Rectal smooth muscle tissue (tissue), 1 donor: ENCODE measurements at regions not wholly inside any gene's neighbourhood (a gene's known extent, or its start where the extent isn't known, plus 50 kb on each side); places are given as distances from the start of the nearest gene placed in this dataset.

Experiments
- H3K27ac ChIP-seq: one replicate; pipeline ENCODE4 v1.7.0; 2013; ENCODE audit warnings: low read depth, low read length, inconsistent platforms
- H3K27me3 ChIP-seq: one replicate; pipeline ENCODE4 v1.7.0; 2013; ENCODE audit warnings: low read length; ENCODE audit not compliant: control insufficient read depth, insufficient read depth
- H3K36me3 ChIP-seq: one replicate; pipeline ENCODE4 v1.7.0; 2013; ENCODE audit warnings: low read length; ENCODE audit not compliant: control insufficient read depth, insufficient read depth
- H3K4me1 ChIP-seq: one replicate; pipeline ENCODE4 v1.7.0; 2013; ENCODE audit warnings: low read length; ENCODE audit not compliant: control insufficient read depth, insufficient read depth
- H3K4me3 ChIP-seq: one replicate; pipeline ENCODE4 v1.7.0; 2013; ENCODE audit warnings: low read length
- H3K9ac ChIP-seq: one replicate; pipeline ENCODE4 v1.7.0; 2013; ENCODE audit warnings: low read length

DNA sequence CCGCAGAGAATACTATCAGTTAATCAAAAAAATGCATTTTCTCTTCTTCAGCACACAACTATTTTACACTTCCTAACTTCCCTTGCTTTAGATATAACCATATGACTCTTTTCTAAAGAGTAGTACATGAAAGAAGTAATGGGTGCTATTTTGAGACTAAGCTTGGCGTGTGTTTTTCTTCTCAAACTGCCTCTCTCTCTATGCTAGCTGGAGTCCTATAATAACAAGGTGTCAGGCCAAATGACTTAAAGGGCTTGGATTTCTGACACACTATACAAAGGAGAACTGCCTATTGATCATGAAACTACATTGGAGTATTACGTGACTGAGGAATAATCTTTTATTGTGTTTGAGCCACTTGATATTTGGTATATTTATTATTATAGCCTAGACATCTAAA lies 1330.1 kb upstream of the SPRY2 start:
- no peak overlapping the region for H3K4me3 ChIP-seq
- no peak overlapping the region for H3K27ac ChIP-seq
- no peaks in the 10 kb centered on the region for H3K27me3 ChIP-seq
- no peaks in the 10 kb centered on the region for H3K4me1 ChIP-seq
- H3K36me3 ChIP-seq: no peaks in the 10 kb centered on the region
- H3K9ac ChIP-seq: no peak overlapping the region

DNA sequence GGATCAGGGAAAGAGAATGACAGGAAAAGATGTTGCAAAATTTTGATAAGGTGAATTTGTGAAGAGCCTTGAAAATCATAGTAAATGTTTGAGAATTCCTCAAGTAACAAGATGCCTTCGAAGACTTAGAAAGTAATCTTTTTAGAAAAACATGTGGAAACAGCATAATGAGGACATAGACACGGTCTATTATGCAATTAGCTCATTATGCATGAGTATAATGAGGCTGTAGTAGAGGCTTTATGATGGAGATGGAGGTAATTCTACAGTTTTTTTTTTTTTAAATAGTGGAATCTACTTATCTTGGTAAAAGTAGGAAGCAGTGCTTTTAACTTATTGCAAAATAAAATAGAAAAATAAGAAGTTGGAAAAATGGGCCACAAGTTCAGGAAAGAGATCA lies 1329.1 kb upstream of the SPRY2 start:
- Histone ChIP-seq H3K27me3 (no peaks in the 10 kb centered on the region), H3K9ac (no peak overlapping the region), H3K4me1 (no peaks in the 10 kb centered on the region), H3K27ac (no peak overlapping the region), H3K4me3 (no peak overlapping the region), H3K36me3 (no peaks in the 10 kb centered on the region)

DNA sequence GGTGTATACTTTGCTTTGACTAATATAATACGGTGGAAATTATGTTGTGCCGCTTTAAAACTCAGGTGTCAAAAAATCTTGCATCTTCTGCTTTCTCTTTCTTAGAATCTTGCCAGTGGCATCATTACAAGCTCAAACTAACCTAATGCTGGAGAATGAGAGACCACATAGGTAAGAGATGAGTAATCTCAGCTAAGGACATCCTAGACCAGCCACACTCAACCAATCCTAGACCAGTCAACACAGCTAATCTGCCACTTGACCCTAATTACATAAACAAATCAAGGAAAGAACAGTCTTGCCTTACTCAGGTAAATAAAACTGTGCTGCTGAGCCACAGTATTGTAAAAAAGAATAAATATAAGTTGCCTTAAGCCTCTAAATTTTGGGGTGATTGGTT lies 1323.9 kb upstream of the SPRY2 start:
- Histone ChIP-seq H3K27ac (no peak overlapping the region), H3K27me3 (no peaks in the 10 kb centered on the region), H3K4me3 (no peak overlapping the region), H3K4me1 (no peaks in the 10 kb centered on the region), H3K36me3 (no peaks in the 10 kb centered on the region), H3K9ac (no peak overlapping the region)

DNA sequence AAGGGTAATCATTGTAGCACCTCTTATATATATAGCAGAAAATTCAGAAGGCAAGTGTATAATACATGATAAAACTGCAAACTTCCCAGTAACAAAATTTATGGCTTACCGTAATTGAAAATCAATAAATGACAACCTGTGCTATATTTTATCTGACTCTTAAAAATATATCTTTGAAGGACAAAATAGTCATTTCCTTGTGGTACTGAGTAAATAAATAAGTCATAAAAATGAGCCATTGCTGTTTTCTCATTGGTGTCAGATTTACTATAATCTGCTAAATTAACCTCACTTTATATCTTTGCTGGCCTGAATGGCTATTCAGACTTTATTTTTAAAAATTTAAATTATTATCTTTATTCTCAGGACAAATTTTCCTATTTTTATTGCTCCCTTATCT lies 1319.1 kb upstream of the SPRY2 start:
- H3K4me3 ChIP-seq: no peak overlapping the region
- H3K9ac ChIP-seq: no peak overlapping the region
- H3K27ac ChIP-seq: no peak overlapping the region
- H3K4me1 ChIP-seq: no peaks in the 10 kb centered on the region
- no peaks in the 10 kb centered on the region for H3K27me3 ChIP-seq
- no peaks in the 10 kb centered on the region for H3K36me3 ChIP-seq

DNA sequence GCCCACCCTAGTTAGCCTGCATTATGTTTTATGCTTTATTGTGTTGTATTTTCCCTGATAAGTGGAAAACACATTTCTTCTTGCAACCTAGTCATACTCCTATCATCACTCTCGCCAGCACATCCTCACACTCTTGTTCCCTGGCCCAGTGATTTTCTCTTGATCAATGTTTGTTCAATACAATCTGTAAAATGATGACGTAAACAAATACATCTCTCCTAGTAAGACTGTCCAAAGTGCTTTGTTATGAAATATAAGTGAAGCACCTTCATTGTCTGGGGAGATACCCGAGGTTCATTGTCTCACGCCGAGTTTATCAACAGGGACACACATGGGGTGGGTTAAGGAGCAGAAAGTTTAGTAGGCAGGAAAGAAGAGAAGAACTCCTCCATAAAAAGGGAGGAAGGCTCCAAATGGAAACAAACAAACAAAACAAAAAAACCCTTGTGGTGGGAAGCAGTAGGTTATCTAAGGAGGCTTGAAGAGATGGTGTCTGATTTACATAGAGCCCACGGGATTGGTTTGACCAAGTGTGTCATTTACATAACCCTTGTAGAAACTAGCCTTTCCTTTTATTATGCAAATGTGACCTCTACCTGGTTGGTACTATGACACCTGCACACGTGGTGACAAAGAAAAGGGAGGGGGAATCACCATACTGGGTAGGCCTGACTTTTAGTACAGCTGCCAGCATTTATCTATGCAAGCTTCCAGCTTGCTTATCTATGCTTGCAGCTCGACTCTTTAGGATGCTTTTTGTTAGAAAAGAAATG lies 1317.9 kb upstream of the SPRY2 start:
- Histone ChIP-seq H3K9ac (no peak overlapping the region), H3K4me3 (no peak overlapping the region)

DNA sequence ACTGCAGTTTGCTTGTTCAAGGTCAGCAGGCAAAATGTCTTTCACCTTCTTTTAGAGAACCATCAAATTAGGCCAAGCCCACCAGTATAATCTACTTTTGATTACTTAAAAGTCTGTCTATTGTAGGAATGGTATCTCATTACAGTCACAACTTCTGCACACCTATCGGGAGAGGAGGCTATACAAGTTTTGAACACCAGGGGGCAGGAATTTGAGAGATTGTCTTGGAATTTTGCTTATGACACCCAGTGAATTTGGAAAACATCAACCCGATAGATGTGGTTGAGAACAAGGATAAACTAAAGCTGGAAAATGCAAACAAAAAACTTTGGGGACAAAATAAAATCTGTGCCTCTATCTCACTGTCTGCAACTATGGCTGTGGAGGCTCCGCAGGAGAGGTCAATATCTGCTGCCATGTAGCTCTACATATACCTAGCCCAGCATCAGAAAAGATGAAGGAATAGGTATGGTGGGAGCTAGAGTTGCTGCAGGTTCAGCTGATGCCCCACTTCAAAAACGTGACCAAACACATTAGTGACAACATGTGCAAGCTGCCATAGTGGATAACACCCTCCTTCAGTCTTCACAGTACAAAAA lies 1299.2 kb upstream of the SPRY2 start:
- H3K4me3 ChIP-seq: no peak overlapping the region
- no peaks in the 10 kb centered on the region for H3K4me1 ChIP-seq
- no peaks in the 10 kb centered on the region for H3K27me3 ChIP-seq
- H3K36me3 ChIP-seq: no peaks in the 10 kb centered on the region
- no peak overlapping the region for H3K27ac ChIP-seq
- no peak overlapping the region for H3K9ac ChIP-seq

More for the DNA sequence above, 1317.9 kb upstream of the SPRY2 start:
- Histone ChIP-seq H3K36me3 (no peaks in the 10 kb centered on the region), H3K27me3 (no peaks in the 10 kb centered on the region), H3K4me1 (no peaks in the 10 kb centered on the region), H3K27ac (no peak overlapping the region)

DNA sequence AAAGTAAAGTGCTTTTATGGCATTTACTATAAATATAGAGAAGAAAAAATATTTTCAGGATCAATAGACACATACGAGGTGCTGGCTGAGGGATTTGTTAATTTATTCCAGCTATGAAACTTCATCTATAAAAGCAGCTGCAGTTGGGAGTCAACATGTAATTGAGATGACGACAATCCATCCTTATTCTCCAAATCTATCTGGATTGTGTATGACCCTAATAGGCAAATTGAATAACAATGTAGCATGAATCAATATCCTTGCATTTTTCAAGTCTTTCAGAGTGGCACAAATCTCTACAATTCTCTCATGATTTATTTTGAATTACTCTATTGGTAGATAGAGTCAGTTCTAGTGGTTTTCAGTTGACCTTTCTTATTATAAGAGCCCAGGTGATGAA lies 1296.5 kb upstream of the SPRY2 start:
- H3K27ac ChIP-seq: no peak overlapping the region
- H3K36me3 ChIP-seq: no peaks in the 10 kb centered on the region
- H3K27me3 ChIP-seq: no peaks in the 10 kb centered on the region

DNA sequence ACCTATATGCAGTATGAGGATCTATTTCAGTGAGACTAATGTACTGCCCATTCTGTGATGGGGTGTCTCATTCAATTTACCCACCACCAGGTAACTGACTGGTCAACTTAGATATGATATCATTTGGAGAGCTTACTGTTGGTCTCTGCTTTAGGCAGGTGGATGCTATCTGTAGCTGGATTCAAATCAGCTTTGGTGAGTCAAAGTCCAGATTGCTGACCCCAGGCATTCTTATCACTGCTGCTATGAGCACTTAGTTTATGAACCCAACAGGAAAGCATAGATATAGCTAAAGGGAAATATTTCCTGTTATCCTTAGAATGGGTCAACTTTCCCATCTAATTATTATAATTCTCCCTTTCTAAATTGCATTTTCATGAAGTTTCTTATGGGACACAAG lies 1295.2 kb upstream of the SPRY2 start:
- Histone ChIP-seq H3K27me3 (no peaks in the 10 kb centered on the region), H3K27ac (no peak overlapping the region), H3K4me3 (no peak overlapping the region), H3K9ac (no peak overlapping the region), H3K4me1 (no peaks in the 10 kb centered on the region), H3K36me3 (no peaks in the 10 kb centered on the region)

More for the DNA sequence above, 1296.5 kb upstream of the SPRY2 start:
- Histone ChIP-seq H3K4me1 (no peaks in the 10 kb centered on the region), H3K9ac (no peak overlapping the region), H3K4me3 (no peak overlapping the region)

DNA sequence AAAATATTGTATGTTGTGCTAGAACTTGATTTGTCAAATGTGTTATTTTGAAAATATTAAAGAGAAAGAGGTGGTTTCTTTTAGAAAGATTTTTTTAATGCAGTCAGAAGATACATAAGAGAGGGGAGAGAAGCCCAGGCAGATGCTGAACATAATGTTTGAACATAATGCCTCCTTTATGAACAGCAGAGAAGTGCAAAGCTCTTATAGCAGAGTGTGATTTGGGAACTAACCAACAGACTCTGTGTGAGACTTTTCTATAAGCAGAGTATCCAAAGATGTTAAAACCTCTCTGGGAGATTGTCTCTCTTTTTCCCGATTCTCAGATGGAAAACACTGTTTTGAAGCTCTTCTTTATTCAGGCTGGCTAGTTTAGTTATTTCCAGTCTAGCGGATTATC lies 1274.1 kb upstream of the SPRY2 start:
- no peaks in the 10 kb centered on the region for H3K27me3 ChIP-seq
- no peak overlapping the region for H3K27ac ChIP-seq
- H3K36me3 ChIP-seq: no peaks in the 10 kb centered on the region
- no peak overlapping the region for H3K9ac ChIP-seq
- H3K4me1 ChIP-seq: no peaks in the 10 kb centered on the region
- H3K4me3 ChIP-seq: no peak overlapping the region

DNA sequence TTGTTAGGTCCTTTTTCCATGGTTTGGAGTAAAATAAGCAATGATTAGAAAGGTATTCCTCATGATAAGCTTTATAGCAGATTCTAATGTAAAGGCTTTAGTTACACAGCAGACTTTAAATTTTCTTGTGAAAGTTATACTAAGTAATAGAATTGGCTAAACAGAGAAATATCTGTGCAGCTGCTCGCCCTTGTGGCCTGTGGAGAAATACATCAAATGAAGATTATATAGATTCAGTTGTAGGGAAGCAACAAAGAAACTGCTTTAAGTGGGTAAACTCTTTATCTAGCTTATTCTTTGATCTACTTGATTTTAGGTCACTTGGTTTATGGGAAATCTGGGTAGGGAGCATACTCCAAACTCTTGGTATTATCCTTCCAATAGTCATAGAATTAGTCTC lies 1269.7 kb upstream of the SPRY2 start:
- Histone ChIP-seq H3K4me3 (no peak overlapping the region), H3K27me3 (no peaks in the 10 kb centered on the region), H3K27ac (no peak overlapping the region), H3K9ac (no peak overlapping the region), H3K36me3 (no peaks in the 10 kb centered on the region), H3K4me1 (no peaks in the 10 kb centered on the region)

DNA sequence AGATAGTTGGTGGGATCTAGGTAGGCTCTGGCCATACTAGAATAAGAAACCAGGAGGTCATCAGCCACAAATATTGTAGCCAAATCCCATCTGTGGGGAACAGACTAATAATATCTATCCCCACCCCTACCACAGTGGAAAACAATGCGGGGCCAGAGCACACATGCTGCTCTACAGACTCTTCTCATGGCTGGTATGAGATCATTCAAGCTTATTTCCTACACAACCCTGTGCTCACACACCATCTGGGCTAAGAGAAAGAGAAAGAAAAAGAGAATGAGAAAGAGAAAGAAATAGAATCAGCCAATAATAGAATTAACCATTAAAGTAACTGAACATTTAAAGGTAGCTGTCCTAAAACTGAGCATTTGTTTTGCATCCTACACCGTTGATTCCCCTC lies 1268.4 kb upstream of the SPRY2 start:
- no peaks in the 10 kb centered on the region for H3K4me1 ChIP-seq
- no peaks in the 10 kb centered on the region for H3K27me3 ChIP-seq
- no peak overlapping the region for H3K27ac ChIP-seq
- no peak overlapping the region for H3K4me3 ChIP-seq
- no peak overlapping the region for H3K9ac ChIP-seq
- no peaks in the 10 kb centered on the region for H3K36me3 ChIP-seq

DNA sequence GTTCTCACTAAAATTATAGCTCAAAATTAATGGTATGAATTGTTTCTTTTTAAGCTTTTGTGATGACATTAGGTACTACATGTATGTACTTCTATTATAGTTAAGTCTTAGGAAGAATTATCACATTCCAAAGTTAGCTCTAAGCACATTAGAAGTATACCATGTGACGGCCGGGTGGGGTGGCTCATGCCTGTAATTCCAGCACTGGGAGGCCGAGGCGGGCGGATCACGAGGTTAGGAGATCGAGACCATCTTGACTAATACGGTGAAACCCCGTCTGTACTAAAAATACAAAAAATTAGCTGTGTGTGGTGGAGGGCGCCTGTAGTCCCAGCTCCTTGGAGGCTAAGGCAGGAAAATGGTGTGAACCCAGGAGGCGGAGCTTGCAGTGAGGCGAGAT lies 1265.1 kb upstream of the SPRY2 start:
- H3K9ac ChIP-seq: no peak overlapping the region
- no peak overlapping the region for H3K27ac ChIP-seq
- no peak overlapping the region for H3K4me3 ChIP-seq
- H3K36me3 ChIP-seq: no peaks in the 10 kb centered on the region
- no peaks in the 10 kb centered on the region for H3K4me1 ChIP-seq
- H3K27me3 ChIP-seq: no peaks in the 10 kb centered on the region

DNA sequence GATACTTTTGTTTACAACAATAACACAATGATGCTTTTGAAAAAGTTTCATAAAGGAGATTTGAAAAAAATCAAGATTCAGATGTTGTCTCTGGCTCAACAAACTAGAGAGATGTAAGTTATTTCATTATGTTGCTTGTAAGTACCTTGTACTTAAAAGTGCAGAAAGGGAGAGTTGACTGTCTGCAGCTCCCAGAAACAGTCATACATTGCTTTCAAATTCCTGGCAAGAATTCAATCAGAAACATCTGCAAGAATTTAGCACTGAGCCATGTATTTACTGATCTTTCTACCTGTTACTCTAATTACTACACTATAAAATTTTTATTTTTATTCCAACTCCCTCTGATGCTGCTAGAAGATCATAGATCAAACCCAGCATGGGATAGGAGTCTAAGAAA lies 1261.3 kb upstream of the SPRY2 start:
- H3K36me3 ChIP-seq: no peaks in the 10 kb centered on the region
- H3K4me1 ChIP-seq: no peaks in the 10 kb centered on the region
- H3K4me3 ChIP-seq: no peak overlapping the region
- no peak overlapping the region for H3K9ac ChIP-seq
- H3K27ac ChIP-seq: no peak overlapping the region
- no peaks in the 10 kb centered on the region for H3K27me3 ChIP-seq
